Loucy (cell line): ENCODE measurements at regions not wholly inside any gene's neighbourhood (a gene's known extent, or its start where the extent isn't known, plus 50 kb on each side); places are given as distances from the start of the nearest gene placed in this dataset.

Experiments
- EZH2phosphoT487 ChIP-seq: fragments of 200-600 bp; IDR thresholded peaks from 2 replicates; pipeline ENCODE4 v1.6.1; 2018; ENCODE audit warnings: antibody characterized with exemption, mild to moderate bottlenecking, moderate library complexity, borderline replicate concordance
- TF ChIP-seq, protein P1 (sequence below): fragments of 200-600 bp; sonication (generic); conservative IDR thresholded peaks from 2 replicates; pipeline ENCODE4 v1.5.1; 2014; ENCODE audit warnings: mild to moderate bottlenecking, antibody characterized with exemption, low read length

DNA sequence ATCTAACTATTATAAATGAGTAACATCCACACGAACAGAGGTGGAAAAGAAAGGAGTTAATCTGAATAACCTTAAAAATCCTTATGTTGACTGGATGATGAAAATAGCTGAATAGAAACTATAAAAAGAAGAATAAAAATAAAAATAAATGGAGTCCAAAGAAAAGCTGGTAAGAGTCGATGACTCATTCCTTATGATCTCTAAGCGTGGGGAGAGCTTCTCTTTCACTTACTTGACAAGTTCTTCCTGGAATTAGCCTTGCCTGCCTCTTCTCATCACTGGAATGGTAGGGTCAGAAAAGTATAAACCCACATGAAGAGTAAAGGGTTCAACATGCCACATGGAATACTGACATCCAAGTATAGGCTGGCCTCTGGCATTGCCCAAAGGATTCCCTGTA, 477.0 kb upstream of the RGMB start:
- TF ChIP-seq, protein P1, sequence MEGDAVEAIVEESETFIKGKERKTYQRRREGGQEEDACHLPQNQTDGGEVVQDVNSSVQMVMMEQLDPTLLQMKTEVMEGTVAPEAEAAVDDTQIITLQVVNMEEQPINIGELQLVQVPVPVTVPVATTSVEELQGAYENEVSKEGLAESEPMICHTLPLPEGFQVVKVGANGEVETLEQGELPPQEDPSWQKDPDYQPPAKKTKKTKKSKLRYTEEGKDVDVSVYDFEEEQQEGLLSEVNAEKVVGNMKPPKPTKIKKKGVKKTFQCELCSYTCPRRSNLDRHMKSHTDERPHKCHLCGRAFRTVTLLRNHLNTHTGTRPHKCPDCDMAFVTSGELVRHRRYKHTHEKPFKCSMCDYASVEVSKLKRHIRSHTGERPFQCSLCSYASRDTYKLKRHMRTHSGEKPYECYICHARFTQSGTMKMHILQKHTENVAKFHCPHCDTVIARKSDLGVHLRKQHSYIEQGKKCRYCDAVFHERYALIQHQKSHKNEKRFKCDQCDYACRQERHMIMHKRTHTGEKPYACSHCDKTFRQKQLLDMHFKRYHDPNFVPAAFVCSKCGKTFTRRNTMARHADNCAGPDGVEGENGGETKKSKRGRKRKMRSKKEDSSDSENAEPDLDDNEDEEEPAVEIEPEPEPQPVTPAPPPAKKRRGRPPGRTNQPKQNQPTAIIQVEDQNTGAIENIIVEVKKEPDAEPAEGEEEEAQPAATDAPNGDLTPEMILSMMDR, result no peak
- no peak for TF ChIP-seq EZH2phosphoT487
